ENCODE measurements at regions not wholly inside any gene's neighbourhood (a gene's known extent, or its start where the extent isn't known, plus 50 kb on each side); places are given as distances from the start of the nearest gene placed in this dataset.
"Not testable (repeated sequence)": the region's sequence is repeated elsewhere in the genome, so short reads cannot be mapped to it uniquely, and the experiment has no call there.

DNA sequence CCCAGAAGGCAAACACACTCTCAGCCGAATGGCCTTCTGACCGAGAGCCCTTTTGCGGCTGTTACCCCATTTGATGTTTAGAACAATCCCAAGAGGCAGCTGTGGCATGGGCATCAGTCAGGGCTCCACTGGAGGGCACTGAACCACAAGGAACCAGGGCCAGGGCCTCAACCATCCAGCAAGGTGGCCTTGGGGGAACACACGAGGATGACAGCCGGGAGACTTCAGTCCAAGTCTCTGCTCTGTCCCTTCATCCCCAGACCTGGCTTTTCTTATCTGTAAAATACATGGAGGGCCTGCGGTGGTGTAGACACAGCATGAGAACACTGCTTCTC, 63.6 kb upstream of the INSIG1 start:
- Histone ChIP-seq H3K27me3 (no peaks in the 10 kb centered on the region), H3K9me3 (no peaks in the 10 kb centered on the region), H3K4me1 (peaks cover 0 to 8% (median 0%) of the 10 kb centered on the region in 4 donors), H3K36me3 (no peaks in the 10 kb centered on the region), H3K27ac (no peak overlapping the region), H3K4me3 (no peak overlapping the region)
- TF ChIP-seq EP300 (IDR thresholded peaks at IDR 0.05) (no peak), POLR2A (IDR thresholded peaks at IDR 0.05) (no peak)
- TF ChIP-seq, protein P1, sequence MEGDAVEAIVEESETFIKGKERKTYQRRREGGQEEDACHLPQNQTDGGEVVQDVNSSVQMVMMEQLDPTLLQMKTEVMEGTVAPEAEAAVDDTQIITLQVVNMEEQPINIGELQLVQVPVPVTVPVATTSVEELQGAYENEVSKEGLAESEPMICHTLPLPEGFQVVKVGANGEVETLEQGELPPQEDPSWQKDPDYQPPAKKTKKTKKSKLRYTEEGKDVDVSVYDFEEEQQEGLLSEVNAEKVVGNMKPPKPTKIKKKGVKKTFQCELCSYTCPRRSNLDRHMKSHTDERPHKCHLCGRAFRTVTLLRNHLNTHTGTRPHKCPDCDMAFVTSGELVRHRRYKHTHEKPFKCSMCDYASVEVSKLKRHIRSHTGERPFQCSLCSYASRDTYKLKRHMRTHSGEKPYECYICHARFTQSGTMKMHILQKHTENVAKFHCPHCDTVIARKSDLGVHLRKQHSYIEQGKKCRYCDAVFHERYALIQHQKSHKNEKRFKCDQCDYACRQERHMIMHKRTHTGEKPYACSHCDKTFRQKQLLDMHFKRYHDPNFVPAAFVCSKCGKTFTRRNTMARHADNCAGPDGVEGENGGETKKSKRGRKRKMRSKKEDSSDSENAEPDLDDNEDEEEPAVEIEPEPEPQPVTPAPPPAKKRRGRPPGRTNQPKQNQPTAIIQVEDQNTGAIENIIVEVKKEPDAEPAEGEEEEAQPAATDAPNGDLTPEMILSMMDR (IDR thresholded peaks at IDR 0.05): no peak
- no peak for DNase-seq (ENCODE audit: low spot score in 2 of 2)
- 79 to 85% methylated on average over 6 of the region's 6 CpGs for WGBS, 2 donors

DNA sequence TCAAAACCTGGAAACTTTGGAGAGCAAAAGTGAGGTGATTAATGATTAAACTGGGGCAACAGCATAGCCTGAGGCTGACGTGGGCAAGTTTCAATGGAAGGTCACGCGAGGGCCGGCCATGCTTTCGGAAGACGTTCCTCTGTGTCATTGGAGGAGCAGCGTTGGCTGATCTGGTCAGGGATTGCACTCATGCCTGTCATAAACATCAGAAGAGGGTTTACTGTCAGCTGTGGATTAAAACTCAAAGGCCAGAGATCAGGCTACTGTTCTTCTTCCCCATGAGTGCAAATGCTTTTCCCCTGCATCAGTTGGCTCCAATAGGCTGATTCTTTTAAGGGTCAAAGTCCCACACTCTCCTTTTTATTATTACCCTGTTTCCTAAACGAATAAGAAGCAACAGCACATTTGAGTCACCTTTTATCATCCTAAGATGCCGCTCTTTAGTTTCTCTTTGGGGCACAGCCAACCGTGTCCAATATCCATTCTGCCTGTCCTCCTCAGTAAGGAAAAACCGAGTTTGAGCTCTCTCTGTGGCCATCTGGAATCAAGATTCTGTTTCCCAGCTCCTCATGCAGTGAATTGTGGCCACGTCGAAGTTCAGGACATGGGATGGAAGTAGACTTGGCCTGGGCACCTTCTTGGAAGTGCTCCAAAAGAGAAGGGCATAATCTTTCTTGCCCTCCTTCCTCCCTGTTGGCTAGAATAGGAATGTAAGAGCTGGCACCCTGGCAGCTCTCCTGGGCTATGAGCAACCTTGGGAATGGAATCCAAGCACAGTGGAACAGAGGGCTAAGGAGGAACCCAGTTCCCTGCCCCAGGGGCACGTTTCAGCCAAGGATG, 62.5 kb upstream of the INSIG1 start:
- DNase-seq (ENCODE audit: low spot score in 2 of 2): no peak
- Histone ChIP-seq H3K4me3 (no peak overlapping the region), H3K27me3 (no peaks in the 10 kb centered on the region), H3K27ac (no peak overlapping the region), H3K36me3 (no peaks in the 10 kb centered on the region), H3K4me1 (peaks cover 0 to 8% (median 0%) of the 10 kb centered on the region in 4 donors), H3K9me3 (no peaks in the 10 kb centered on the region)
- no peak for TF ChIP-seq EP300 (IDR thresholded peaks at IDR 0.05)
- TF ChIP-seq POLR2A (IDR thresholded peaks at IDR 0.05): no peak
- TF ChIP-seq, protein P1 (IDR thresholded peaks at IDR 0.05): no peak
- 80 to 82% methylated on average over 14 of the region's 14 CpGs for WGBS, 2 donors

- Histone ChIP-seq H3K27ac (no peak overlapping the region), H3K9me3 (no peaks in the 10 kb centered on the region), H3K27me3 (no peaks in the 10 kb centered on the region), H3K4me1 (peaks cover 0 to 8% (median 0%) of the 10 kb centered on the region in 4 donors), H3K36me3 (no peaks in the 10 kb centered on the region), H3K4me3 (no peak overlapping the region)
- no peak for DNase-seq (ENCODE audit: low spot score in 2 of 2)
- 92 to 93% methylated on average over 10 of the region's 10 CpGs for WGBS, 2 donors
- TF ChIP-seq EP300 (IDR thresholded peaks at IDR 0.05) (no peak), POLR2A (IDR thresholded peaks at IDR 0.05) (no peak)
- TF ChIP-seq, protein P1 (IDR thresholded peaks at IDR 0.05): no peak
Observed at GRCh38 chr7:155236386-155236785, 61.3 kb upstream of the INSIG1 start.

- Histone ChIP-seq H3K36me3 (no peaks in the 10 kb centered on the region), H3K4me1 (peaks cover 0 to 8% (median 0%) of the 10 kb centered on the region in 4 donors), H3K9me3 (no peaks in the 10 kb centered on the region), H3K27ac (no peak overlapping the region), H3K27me3 (no peaks in the 10 kb centered on the region), H3K4me3 (no peak overlapping the region)
- 85% methylated on average over 6 of the region's 6 CpGs for WGBS, 2 donors
- TF ChIP-seq, protein P1 (IDR thresholded peaks at IDR 0.05): no peak
- no peak for TF ChIP-seq POLR2A (IDR thresholded peaks at IDR 0.05)
- no peak for TF ChIP-seq EP300 (IDR thresholded peaks at IDR 0.05)
- DNase-seq (ENCODE audit: low spot score in 2 of 2): no peak
Observed at GRCh38 chr7:155237297-155237696, 60.4 kb upstream of the INSIG1 start.

GRCh38 chr7:155237730-155238129, 59.9 kb upstream of the INSIG1 start:
- no peak overlapping the region for H3K27ac ChIP-seq
- H3K4me1 ChIP-seq: peaks cover 0 to 8% (median 0%) of the 10 kb centered on the region in 4 donors
- TF ChIP-seq EP300 (IDR thresholded peaks at IDR 0.05) (no peak), POLR2A (IDR thresholded peaks at IDR 0.05) (no peak)
- TF ChIP-seq, protein P1 (IDR thresholded peaks at IDR 0.05): no peak
- no peaks in the 10 kb centered on the region for H3K36me3 ChIP-seq
- H3K27me3 ChIP-seq: no peaks in the 10 kb centered on the region
- no peak overlapping the region for H3K4me3 ChIP-seq
- DNase-seq (ENCODE audit: low spot score in 2 of 2): no peak
- H3K9me3 ChIP-seq: no peaks in the 10 kb centered on the region
- 86 to 88% methylated on average over 5 of the region's 5 CpGs for whole genome bisulfite sequencing, 2 donors

DNA sequence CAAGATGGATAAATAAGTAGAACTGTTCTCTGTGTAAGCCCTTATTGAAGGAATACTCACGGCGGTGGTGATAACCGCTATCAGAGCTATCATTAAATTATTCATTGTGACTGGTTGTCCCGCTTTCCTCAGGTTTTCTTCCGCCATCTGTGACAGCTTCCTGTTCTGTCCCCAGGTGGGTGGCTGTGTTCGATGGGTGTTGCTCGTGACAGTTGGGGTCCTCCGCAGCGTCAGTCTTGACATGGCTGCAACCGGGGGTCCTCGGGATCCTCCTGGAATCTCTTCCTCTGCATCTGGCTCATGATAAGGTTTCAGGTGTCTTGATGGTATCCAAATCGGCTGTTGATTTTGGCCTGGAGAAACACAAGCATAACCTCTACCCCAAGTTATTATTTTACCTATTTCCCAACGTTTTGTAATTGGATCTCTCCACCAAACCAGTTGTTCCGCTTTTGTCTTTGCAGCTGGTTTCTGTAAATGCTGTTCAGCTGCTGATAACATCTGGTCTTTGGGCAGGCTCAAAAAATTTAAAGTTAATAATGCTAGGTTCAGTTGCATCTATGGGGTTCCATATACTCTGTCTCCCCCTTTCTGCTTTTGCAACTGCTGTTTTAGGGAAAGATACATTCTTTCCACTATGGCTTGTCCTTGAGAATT, 58.1 kb upstream of the INSIG1 start:
- not testable (repeated sequence) for H3K27ac ChIP-seq; H3K4me3 ChIP-seq; H3K9me3 ChIP-seq; H3K27me3 ChIP-seq; DNase-seq (ENCODE audit: low spot score in 2 of 2); H3K36me3 ChIP-seq; H3K4me1 ChIP-seq
- 71 to 78% methylated on average over 14 of the region's 14 CpGs for WGBS, 2 donors
